GM18867 (cell line): ENCODE measurements at regions not wholly inside any gene's neighbourhood (a gene's known extent, or its start where the extent isn't known, plus 50 kb on each side); places are given as distances from the start of the nearest gene placed in this dataset.

ENCODE experiments used
- ATAC-seq: cut with Tn5 transposase; IDR thresholded peaks from one replicate; pipeline ENCODE4 v1.9.1; 2021; ENCODE audit warnings: mild to moderate bottlenecking, moderate library complexity; ENCODE audit not compliant: unreplicated experiment

- no peak for ATAC-seq
These were observed 1079.4 kb downstream of the AACS start for GRCh38 chr12:126144603-126145002.

- no peak for ATAC-seq
These were observed 1082.1 kb downstream of the AACS start for GRCh38 chr12:126147321-126147720.

- no peak for ATAC-seq
These were observed 1091.8 kb downstream of the AACS start for GRCh38 chr12:126156806-126157574.

GRCh38 chr12:126157575-126157966 is 1092.3 kb downstream of the AACS start:
- no peak for ATAC-seq

GRCh38 chr12:126159139-126159538 is 1093.9 kb downstream of the AACS start:
- no peak for ATAC-seq

GRCh38 chr12:126160912-126161311 is 1095.7 kb downstream of the AACS start:
- ATAC-seq, result no peak

GRCh38 chr12:126163984-126164383 is 1098.7 kb downstream of the AACS start:
- no peak for ATAC-seq

GRCh38 chr12:126171937-126172559 is 1106.8 kb downstream of the AACS start:
- ATAC-seq, result no peak

- no peak for ATAC-seq
These were observed 1117.5 kb downstream of the AACS start for GRCh38 chr12:126182619-126183236.

GRCh38 chr12:126185025-126185424 is 1119.8 kb downstream of the AACS start:
- ATAC-seq, result no peak

- no peak for ATAC-seq
These were observed 1124.6 kb downstream of the AACS start for GRCh38 chr12:126189856-126190255.

GRCh38 chr12:126191031-126191891 is 1126.0 kb downstream of the AACS start:
- no peak for ATAC-seq

- ATAC-seq, result no peak
These were observed 1126.7 kb downstream of the AACS start for GRCh38 chr12:126191949-126192348.

- ATAC-seq, result no peak
These were observed 1128.0 kb downstream of the AACS start for GRCh38 chr12:126193190-126193589.

- ATAC-seq, result no peak
These were observed 1131.0 kb downstream of the AACS start for GRCh38 chr12:126196263-126196662.

GRCh38 chr12:126198516-126198915 is 1133.3 kb downstream of the AACS start:
- no peak for ATAC-seq

GRCh38 chr12:126198966-126199692 is 1133.9 kb downstream of the AACS start:
- ATAC-seq, result no peak

- no peak for ATAC-seq
These were observed 1136.8 kb downstream of the AACS start for GRCh38 chr12:126201981-126202537.

- ATAC-seq, result no peak
These were observed 1139.1 kb downstream of the AACS start for GRCh38 chr12:126204326-126204725.

GRCh38 chr12:126210026-126210425 is 1144.8 kb downstream of the AACS start:
- no peak for ATAC-seq
